Upper lobe of left lung (tissue), 6 donors: ENCODE measurements at regions not wholly inside any gene's neighbourhood (a gene's known extent, or its start where the extent isn't known, plus 50 kb on each side); places are given as distances from the start of the nearest gene placed in this dataset.

Source experiments
- ATAC-seq, 2 donors: fragments of 200-7000 bp; cut with Tn5 transposase; one replicate each; pipeline ENCODE4 v1.9.1; 2022; ENCODE audit warnings: mild to moderate bottlenecking in 2 of 2, moderate library complexity in 2 of 2; ENCODE audit not compliant: low FRiP score in 2 of 2
- DNase-seq, 2 donors: peaks; one replicate each; pipeline ENCODE4 v3.0.0-alpha.2; 2019 to 2020
- H3K27ac ChIP-seq, 4 donors: fragments of 200-600 bp; sonication (generic); one replicate each; pipeline ENCODE4 v1.5.1; 2016 to 2019
- H3K27me3 ChIP-seq, 4 donors: fragments of 200-600 bp; sonication (generic); one replicate each; pipeline ENCODE4 v1.5.1; 2017 to 2019
- H3K36me3 ChIP-seq, 4 donors: fragments of 200-600 bp; sonication (generic); one replicate each; pipeline ENCODE4 v1.5.1; 2016 to 2019
- H3K4me1 ChIP-seq, 4 donors: fragments of 200-600 bp; sonication (generic); one replicate each; pipeline ENCODE4 v1.5.1; 2018 to 2019
- H3K4me3 ChIP-seq, 4 donors: fragments of 200-600 bp; sonication (generic); one replicate each; pipeline ENCODE4 v1.5.1; 2017 to 2019; ENCODE audit warnings: mild to moderate bottlenecking in 2 of 4, moderate library complexity in 1 of 4
- H3K9me3 ChIP-seq, 4 donors: fragments of 200-600 bp; sonication (generic); one replicate each; pipeline ENCODE4 v1.5.1; 2018 to 2019
- CTCF ChIP-seq, 6 experiments: fragments of 450-650 bp in 4 of 6; fragments of 200-600 bp in 2 of 6; sonication (generic) in 2 of 6; IDR thresholded peaks; one replicate each; pipeline ENCODE4 v1.5.1; 2016 to 2019; ENCODE audit warnings: antibody characterized with exemption in 6 of 6
- EP300 ChIP-seq, 4 donors: sonication (generic); formaldehyde crosslinking; IDR thresholded peaks; one replicate each; pipeline ENCODE4 v1.5.1; 2017; ENCODE audit warnings: antibody characterized with exemption in 4 of 4, control low read depth in 2 of 4
- POLR2A ChIP-seq, 4 donors: fragments of 450-650 bp; IDR thresholded peaks; one replicate each; pipeline ENCODE4 v1.5.1; 2016 to 2017; ENCODE audit warnings: antibody characterized with exemption in 4 of 4, mild to moderate bottlenecking in 2 of 4
- POLR2AphosphoS5 ChIP-seq, 2 donors: sonication (generic); formaldehyde crosslinking; IDR thresholded peaks; one replicate each; pipeline ENCODE4 v1.5.1; 2017; ENCODE audit warnings: antibody characterized with exemption in 2 of 2
- WGBS, 2 donors: methylation state at CpG; one replicate each; pipeline ENCODE4 v1.1.5; 2017 to 2018; 5-methylcytosine and 5-hydroxymethylcytosine counted together
- donor health status: DM: no; HTN: no; CAD: no; lungs with moderate emphysema.
- donor health status: DM: no; HTN: yes; CAD: no; lungs with severe emphysema.

GRCh38 chr2:8002765-8003393 is 679.0 kb upstream of the ID2 start:
- WGBS, 2 donors, result 89 to 92% methylated on average over 8 of the region's 8 CpGs
- H3K27ac ChIP-seq, result no peak overlapping the region
- no peaks in the 10 kb centered on the region for H3K27me3 ChIP-seq

GRCh38 chr2:8003462-8004075 is 678.3 kb upstream of the ID2 start:
- 53 to 67% methylated on average over 7 to 13 of the region's 13 CpGs for WGBS, 2 donors
- Histone ChIP-seq H3K4me1 (peaks cover 0 to 5% (median 1%) of the 10 kb centered on the region in 4 donors), H3K27me3 (no peaks in the 10 kb centered on the region), H3K4me3 (no peak overlapping the region), H3K27ac (peak overlapping the region in 1 of 4 donors; percentile 52), H3K9me3 (no peaks in the 10 kb centered on the region), H3K36me3 (no peaks in the 10 kb centered on the region)
- ATAC-seq (peak; percentile 72 to 93), DNase-seq (peak in 1 of 2 donors; percentile 62)
- TF ChIP-seq POLR2A (IDR thresholded peaks at IDR 0.05), result no peak
- no peak for TF ChIP-seq CTCF (IDR thresholded peaks at IDR 0.05)
- no peak for TF ChIP-seq EP300 (IDR thresholded peaks at IDR 0.05)
- TF ChIP-seq POLR2AphosphoS5 (IDR thresholded peaks at IDR 0.05), result no peak

More at GRCh38 chr2:8002765-8003393, 679.0 kb upstream of the ID2 start:
- peaks cover 0 to 5% (median 1%) of the 10 kb centered on the region in 4 donors for H3K4me1 ChIP-seq
- no peaks in the 10 kb centered on the region for H3K36me3 ChIP-seq
- H3K4me3 ChIP-seq, result no peak overlapping the region
- no peaks in the 10 kb centered on the region for H3K9me3 ChIP-seq
- no peak for ATAC-seq
- no peak for DNase-seq
- TF ChIP-seq POLR2A (IDR thresholded peaks at IDR 0.05) (no peak), CTCF (IDR thresholded peaks at IDR 0.05) (no peak), EP300 (IDR thresholded peaks at IDR 0.05) (no peak), POLR2AphosphoS5 (IDR thresholded peaks at IDR 0.05) (no peak)

- H3K27ac ChIP-seq, result peak overlapping the region in 1 of 4 donors; percentile 32
- TF ChIP-seq CTCF (IDR thresholded peaks at IDR 0.05), result no peak
- TF ChIP-seq POLR2AphosphoS5 (IDR thresholded peaks at IDR 0.05), result peak in 1 of 2 donors; percentile 43
- no peak for TF ChIP-seq POLR2A (IDR thresholded peaks at IDR 0.05)
- peak in 1 of 4 donors; percentile 20 for TF ChIP-seq EP300 (IDR thresholded peaks at IDR 0.05)
- ATAC-seq (peak in 1 of 2 donors; percentile 91), DNase-seq (no peak)
- H3K4me1 ChIP-seq, result peaks cover 0 to 5% (median 1%) of the 10 kb centered on the region in 4 donors
- H3K4me3 ChIP-seq, result no peak overlapping the region
- no peaks in the 10 kb centered on the region for H3K36me3 ChIP-seq
- no peaks in the 10 kb centered on the region for H3K9me3 ChIP-seq
- 21 to 25% methylated on average over 4 of the region's 4 CpGs for WGBS, 2 donors
- no peaks in the 10 kb centered on the region for H3K27me3 ChIP-seq
These were observed 677.6 kb upstream of the ID2 start for GRCh38 chr2:8004250-8004681.

- Histone ChIP-seq H3K4me3 (no peak overlapping the region), H3K4me1 (peaks cover 0 to 5% (median 1%) of the 10 kb centered on the region in 4 donors), H3K9me3 (no peaks in the 10 kb centered on the region), H3K27ac (no peak overlapping the region), H3K36me3 (no peaks in the 10 kb centered on the region), H3K27me3 (no peaks in the 10 kb centered on the region)
- no peak for ATAC-seq
- DNase-seq, result no peak
- TF ChIP-seq POLR2A (IDR thresholded peaks at IDR 0.05) (no peak), EP300 (IDR thresholded peaks at IDR 0.05) (no peak), CTCF (IDR thresholded peaks at IDR 0.05) (no peak), POLR2AphosphoS5 (IDR thresholded peaks at IDR 0.05) (no peak)
These were observed 675.7 kb upstream of the ID2 start for GRCh38 chr2:8006181-8006580.
